ENCODE measurements at regions not wholly inside any gene's neighbourhood (a gene's known extent, or its start where the extent isn't known, plus 50 kb on each side); places are given as distances from the start of the nearest gene placed in this dataset.

DNA sequence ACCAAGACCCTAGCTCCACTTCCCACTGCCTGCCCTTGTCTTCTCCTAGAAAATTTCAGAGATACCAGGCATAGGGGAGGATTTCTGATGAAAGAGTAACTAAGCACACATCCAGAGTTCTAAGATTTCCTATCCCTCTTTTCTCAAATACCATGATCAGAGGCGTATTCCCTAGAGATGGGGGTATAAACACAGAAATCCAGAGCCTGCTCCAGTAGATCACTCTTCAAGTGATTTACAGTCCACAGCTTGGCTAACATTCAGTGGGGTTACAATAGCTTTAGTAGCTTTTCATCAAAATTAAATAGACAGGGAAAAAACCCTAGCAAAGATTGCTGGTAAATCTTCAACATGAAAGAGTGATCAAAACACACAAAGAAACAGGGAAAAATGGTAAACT lies 800.7 kb upstream of the GRM7 start:
- no peak for TF ChIP-seq EZH2 (IDR thresholded peaks at IDR 0.05; ENCODE audit: borderline replicate concordance, low read depth, low read length, severe bottlenecking)
- TF ChIP-seq, protein P1, sequence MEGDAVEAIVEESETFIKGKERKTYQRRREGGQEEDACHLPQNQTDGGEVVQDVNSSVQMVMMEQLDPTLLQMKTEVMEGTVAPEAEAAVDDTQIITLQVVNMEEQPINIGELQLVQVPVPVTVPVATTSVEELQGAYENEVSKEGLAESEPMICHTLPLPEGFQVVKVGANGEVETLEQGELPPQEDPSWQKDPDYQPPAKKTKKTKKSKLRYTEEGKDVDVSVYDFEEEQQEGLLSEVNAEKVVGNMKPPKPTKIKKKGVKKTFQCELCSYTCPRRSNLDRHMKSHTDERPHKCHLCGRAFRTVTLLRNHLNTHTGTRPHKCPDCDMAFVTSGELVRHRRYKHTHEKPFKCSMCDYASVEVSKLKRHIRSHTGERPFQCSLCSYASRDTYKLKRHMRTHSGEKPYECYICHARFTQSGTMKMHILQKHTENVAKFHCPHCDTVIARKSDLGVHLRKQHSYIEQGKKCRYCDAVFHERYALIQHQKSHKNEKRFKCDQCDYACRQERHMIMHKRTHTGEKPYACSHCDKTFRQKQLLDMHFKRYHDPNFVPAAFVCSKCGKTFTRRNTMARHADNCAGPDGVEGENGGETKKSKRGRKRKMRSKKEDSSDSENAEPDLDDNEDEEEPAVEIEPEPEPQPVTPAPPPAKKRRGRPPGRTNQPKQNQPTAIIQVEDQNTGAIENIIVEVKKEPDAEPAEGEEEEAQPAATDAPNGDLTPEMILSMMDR (IDR thresholded peaks at IDR 0.05; ENCODE audit: borderline replicate concordance, extremely low read depth, low read length, poor library complexity, severe bottlenecking), result no peak

Measured in DND-41 (cell line).